ENCODE measurements at regions not wholly inside any gene's neighbourhood (a gene's known extent, or its start where the extent isn't known, plus 50 kb on each side); places are given as distances from the start of the nearest gene placed in this dataset.

DNA sequence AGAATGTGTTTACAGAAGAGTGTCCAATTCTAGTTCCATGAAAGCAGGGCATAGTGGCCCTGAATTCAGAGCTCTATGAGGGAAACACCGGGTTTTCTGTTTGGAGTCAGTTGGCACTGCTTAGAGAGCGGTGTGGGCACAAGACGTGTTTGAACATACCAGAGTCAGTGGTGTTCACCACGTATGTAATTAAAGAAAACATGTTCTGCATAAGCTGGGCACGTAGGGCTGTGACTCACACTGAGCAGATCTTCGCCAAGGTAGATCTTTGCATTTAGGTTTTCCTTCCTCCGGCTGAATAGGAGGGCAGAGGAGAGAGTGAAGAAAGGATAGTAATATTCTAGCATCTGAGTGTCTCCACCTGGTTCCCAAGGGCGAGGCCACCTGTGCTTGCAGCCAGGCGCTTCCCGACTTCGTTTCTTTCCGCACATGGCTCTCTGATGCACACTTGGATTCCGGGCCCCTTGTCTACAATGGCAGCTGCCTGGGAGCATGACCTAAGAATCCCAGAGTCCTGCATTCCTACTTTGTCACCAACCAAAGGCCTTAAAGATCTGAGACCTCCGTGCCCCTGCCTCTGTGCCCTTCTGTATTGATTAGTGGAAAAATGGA is 136.2 kb downstream of the ERMARD start:
- DNase-seq (ENCODE audit: extremely low read depth, low read depth, low spot score) = no peak

DNA sequence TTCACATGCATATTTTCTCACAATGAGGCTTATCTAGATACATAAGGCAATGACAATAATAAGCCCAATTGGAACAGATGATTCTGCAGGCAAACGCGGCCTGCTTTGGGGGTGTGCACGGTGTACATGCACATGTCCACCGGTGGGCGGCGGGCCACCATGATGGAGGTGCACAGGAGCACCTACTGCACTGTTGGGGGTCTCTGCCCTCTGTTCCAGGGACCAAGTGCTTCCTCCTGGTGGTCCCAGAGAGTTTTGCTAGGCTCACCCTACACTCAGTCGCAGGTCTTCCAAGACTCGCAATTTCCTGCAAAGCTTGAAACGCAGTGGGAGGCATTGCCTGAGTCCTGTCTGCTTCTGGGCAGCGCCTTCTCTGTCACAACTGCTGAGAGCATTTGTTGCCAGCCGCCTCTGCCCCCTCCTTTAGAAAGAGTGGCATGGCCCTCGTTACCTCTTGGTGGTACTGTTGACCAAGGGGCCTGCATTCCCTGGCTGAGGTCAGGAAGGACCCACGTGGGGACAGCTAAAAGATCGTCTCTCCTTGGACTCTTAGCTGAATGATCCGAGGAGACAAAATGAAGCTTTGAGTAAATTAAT is 135.3 kb downstream of the ERMARD start:
- no peak for DNase-seq (ENCODE audit: extremely low read depth, low read depth, low spot score)

DNA sequence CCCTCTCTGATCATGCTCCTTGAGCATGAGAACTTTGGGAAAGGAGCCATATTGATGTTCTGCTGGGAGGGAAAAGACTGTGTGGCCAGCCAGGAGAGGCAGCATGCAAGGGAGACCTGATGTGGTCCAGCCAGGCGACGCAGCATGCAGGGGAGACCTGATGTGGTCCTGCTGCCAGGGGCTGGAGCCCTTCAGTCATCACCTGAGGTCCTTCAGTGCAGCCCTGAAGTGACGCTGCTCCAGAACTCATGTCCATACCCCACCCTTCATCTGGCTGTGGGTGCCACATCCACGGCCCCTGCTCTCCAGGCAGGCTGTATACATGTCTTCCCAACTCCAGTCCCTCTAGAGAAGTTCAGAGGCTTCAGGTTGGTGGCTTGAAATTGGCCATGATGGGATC is 134.4 kb downstream of the ERMARD start:
- DNase-seq (ENCODE audit: extremely low read depth, low read depth, low spot score) = no peak

DNA sequence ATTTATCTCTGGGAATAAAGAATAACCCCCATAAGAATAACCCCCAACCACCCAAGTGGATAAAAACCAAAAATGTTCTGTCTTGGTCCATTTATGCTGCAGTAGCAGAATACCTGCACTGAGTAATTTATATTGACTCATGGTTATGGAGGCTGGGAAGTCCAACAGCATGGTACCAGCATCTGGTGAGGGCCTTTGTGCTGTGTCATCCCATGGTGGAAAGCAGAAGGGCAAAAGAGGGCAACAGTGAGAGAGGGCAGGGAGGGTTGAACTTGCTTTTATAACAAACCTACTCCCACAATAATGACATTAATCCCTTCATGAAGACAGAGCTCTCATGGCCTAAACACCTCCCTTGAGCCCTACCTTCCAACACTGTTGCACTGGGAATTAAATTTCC is 133.7 kb downstream of the ERMARD start:
- DNase-seq (ENCODE audit: extremely low read depth, low read depth, low spot score) = no peak

DNA sequence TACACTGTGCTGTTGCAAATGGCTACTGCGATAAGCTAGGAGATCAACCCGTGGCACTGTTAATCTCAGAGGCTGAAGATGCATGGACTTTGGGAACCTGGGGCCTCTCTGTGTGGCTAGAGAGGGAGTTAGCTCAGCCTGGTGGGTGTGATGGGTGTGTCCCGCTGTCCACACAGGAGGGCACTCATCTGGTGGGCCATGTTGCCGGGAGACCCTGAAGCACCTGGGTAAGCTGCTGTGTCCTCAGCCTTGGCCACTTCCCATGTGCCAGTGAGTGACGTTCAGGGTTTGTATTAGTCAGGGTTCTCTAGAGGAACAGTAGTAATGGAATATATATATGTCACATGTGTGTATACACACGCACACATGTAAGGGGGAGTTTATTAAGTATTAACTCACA is 132.7 kb downstream of the ERMARD start:
- DNase-seq (ENCODE audit: extremely low read depth, low read depth, low spot score) = no peak

DNA sequence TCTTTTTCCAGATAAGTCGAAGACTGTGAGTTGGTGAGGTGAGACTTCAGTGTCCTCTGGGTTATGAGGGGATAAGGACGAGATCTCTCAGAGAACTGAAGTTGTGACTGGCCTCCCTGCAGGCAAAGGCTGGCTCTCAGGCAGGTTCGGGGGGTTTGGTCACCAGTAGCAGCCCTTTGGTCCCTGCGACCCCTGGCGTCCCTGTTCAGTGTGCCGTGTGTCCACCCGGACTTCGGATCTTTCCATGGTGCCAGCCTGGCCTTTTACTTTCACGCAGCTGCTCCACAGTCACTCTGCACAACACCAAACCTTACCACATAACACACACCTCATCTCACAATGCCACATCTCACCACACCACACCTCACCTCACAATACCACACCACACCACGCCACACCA is 131.9 kb downstream of the ERMARD start:
- DNase-seq (ENCODE audit: extremely low read depth, low read depth, low spot score) = no peak

DNA sequence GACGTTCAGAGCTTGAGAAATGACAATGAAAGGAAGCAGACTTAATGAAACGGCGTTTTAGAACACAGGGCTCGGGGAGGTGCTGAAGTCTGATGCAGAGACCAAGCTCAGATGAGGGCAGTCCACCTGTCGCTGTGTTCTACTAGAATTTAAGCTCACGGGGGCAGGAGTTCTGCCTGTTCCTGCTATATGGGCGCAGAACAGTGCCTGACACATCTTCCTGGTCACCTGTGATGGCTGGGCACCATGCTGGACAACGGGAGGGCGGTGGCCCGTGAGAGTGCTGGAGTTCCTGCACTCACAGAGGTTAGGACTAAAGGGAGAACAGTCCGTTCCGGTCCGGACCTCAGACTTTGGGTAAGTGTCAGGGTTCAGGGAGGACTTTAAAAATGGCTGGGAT is 130.6 kb downstream of the ERMARD start:
- DNase-seq (ENCODE audit: extremely low read depth, low read depth, low spot score) = no peak

DNA sequence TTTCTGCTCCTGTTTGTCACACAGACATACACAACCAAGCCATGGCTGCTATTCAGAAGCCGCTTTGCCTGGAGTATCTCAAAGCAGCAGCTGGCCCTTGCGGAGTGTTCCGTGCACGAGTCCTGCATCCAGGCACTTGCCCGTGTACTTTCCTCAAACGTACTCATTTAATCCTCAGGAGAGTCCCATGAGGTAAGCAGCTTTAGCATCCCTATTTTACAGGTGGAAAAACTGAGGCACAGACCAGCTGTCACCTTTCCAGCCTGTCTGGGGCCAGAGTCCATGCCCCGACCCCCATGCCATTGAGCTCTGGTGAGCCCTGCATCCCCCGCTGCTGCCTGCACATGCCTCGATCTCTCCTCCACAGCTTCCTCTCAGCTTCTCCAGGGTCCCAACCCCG is 130.0 kb downstream of the ERMARD start:
- DNase-seq (ENCODE audit: extremely low read depth, low read depth, low spot score) = no peak

DNA sequence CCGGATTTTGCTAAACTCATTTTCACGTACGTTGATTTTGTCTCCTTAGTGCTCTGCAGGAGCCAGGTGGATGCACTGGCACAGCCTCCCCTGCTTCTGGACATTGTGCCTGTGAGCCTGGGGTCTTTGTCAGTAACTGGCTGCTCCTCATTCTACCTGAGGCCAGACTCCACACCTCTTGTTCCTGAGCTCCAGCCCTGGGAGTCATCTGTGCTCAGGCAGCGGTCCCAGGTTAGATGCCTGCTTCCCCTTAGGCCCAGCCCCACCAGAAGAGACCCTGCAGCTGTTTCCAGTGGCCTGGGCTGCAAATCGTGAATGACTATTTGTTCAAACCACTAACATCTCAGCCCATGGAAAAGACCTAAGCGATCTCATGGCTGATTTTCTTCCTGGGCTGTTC is 129.1 kb downstream of the ERMARD start:
- DNase-seq (ENCODE audit: extremely low read depth, low read depth, low spot score) = no peak

DNA sequence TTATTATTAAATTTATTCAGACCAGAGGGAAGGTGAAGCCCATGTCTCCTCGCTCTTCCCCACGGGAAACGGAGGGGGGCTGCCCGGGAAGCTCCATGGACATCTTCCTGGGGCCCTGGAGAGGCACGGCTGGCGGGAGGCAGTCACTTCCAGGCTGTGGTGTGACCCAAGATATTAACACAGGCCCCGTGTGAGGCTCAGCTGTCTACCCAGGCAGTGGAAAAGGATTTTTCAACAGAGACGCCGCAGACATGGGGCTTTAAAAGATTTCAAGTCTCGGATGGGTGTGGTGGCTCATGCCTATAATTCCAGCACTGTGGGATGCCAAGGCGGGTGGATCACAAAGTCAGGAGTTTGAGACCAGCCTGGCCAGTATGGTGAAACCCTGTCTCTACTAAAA is 117.9 kb downstream of the ERMARD start:
- DNase-seq (ENCODE audit: extremely low read depth, low read depth, low spot score) = no peak

DNA sequence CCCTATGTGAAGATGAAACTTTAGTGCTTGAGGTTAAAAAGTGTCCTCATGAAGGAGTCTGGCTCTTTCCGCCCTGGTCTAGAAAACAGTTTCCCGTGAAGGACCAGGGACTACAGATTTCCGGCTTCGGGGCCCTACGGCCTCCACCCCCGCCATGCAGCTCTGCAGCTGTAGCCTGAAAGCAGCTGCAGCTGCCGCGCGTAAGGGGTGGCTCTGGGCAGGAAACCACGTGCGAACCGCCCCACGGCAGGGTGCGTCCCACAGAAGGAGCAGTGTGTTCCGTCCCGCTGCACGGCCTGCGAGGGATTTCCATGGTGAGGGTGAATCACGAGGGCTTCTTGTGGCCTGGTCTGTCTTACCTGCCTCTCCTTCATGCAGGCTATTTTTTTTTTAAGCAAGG is 117.0 kb downstream of the ERMARD start:
- DNase-seq (ENCODE audit: extremely low read depth, low read depth, low spot score) = no peak

DNA sequence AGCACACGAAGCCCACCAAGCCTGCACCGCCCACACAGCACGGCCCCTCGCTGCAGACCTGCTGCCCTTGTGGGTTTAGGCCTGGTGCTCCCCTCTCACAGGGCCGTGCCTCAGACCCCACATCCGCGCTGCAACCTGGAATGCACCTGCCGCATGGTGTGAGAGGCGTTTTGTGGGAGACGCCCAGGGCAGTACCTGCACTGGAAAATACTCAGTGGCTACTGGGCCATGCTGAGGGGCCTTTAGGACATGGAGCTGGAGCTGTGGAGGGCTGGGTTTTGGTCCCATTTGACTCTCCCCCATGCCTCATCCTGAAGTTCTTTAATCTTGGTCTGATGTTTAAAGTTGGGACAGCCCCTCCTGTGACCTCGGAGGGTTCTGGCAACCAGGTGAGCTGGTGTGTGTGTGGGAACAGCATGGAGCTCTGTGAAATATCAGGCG is 116.3 kb downstream of the ERMARD start:
- no peak for DNase-seq (ENCODE audit: extremely low read depth, low read depth, low spot score)

DNA sequence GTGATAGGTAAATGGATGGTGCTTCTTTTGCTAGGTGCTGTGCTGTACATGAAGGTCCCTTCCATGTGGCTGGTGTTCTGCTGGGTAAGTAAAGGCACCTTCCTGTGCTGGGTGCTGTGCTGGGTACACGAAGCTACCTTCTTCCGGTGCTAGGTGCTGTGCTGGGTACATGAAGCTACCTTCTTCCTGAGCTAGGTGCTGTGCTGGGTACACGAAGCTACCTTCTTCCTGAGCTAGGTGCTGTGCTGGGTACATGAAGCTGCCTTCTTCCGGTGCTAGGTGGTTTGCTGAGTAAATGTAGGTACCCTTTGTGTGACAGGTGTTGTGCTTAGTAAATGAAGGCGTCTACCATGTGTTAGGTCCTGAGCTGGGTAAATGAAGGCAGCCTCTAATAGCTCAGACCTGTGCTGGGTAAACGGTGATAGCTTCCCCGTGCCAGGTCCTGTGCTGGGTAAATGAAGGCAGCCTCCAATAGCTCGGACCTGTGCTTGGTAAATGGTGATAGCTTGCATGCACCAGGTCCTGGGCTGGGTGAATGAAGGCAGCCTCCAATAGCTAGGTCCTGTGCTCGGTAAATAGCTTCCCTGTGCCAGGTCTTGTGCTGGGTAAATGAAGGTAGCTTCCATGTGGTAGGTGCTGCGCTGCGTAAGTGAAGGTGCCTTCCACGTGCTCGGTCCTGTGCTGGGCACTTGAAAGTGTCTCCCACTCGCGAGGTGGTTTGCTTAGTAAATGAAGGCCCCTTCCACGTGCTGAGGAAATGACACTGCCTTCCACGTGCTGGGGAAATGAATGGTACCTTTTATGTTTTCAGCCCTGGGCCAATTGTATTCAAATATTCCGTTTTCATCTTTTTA is 115.5 kb downstream of the ERMARD start:
- DNase-seq (ENCODE audit: extremely low read depth, low read depth, low spot score) = no peak

DNA sequence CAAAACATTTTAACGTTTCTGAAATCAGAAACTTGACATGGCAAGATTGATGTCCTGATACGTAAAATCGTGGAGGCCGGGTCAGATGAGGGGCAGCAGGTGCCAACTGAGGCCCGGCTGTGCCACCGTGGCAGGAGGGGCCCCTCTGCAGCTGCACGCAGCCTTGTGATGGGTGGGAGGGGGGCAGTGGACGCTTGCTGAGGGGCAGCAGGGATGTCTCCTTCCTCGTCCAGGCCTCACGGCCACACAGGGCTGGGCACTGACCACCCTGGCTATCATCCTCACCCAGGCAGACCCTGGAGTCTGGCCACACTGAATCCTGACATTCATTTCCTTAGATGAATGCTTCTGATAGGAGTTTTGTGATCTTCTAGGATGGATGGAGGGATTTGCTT is 114.7 kb downstream of the ERMARD start:
- DNase-seq (ENCODE audit: extremely low read depth, low read depth, low spot score) = no peak

DNA sequence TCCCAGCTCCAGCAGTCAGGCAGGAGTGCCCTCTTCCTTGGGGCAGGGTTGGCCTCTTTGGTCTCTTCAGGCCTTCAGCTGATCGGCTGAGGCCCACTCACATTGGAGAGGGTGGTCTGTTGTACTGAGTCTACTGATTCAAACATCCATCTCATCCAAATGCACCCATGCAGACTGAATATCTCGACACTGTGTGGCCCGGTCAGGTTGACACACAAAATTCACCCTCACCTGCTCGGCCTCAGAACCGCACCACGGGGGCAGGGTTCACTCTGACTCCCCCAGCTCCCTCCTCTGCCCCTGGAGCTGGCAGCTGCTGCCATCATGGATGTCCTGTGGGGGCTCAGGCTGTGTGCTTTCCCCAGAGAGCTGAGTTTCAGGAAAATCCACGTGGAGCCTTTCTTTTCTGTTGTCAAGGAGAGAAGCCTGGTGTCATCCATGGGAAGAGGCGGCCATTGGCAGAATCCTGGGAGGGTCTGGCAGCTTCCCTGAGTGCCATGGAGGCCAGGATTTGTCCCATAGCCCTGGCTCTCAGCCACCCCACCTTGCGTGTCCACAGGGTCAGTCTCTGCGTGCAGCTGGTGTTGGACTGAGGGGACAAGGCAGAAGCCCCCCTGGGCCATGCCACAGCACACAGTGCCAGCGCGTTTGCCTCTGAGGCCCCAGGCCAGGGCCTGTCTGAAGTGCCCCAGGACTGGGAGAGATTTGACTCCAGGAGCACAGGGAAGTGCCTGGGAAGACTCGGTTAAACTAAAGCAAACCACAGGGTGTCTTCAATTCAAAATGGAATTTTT is 114.1 kb downstream of the ERMARD start:
- no peak for DNase-seq (ENCODE audit: extremely low read depth, low read depth, low spot score)

DNA sequence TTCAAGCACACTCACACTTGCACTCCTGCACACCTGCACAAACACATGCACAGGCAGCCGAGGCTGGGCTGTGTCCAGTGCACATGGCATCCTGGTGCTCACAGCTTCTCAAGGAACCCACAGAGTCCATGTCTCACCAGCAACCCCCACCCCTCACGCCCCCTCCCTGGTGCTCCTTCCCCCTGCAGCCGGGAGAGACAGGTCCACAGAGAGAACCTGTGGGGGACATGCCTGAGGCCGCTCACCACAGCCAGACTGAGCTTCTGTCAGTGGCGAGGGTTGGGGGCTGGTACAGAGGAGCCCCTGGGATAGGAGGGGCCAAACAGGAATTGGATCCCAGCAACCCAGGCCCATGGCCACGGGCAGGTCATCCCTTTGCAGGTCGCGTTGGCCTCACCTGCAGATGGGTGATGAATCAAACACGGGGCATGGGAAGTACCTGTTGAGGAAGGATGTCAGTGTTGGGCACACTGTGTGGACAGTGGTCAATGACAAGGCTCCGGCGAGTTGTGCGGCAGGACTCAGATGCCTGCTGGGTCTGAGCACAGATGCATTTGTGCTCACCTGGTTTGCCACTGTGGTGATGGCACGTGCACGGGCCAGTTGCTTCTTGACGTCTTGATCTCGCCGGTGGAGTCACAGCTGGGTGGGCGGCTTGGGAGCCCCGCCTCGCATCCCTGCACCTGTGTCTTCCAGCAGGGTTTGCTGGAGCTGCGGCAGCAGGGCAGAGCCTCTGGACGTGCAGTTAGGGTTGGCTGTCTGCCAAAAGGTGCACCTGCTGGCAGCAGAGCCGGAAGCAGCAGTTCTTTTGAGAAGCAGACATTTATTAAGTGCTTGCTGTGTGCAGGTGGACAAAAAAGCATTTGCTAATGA is 113.0 kb downstream of the ERMARD start:
- DNase-seq (ENCODE audit: extremely low read depth, low read depth, low spot score) = no peak

DNA sequence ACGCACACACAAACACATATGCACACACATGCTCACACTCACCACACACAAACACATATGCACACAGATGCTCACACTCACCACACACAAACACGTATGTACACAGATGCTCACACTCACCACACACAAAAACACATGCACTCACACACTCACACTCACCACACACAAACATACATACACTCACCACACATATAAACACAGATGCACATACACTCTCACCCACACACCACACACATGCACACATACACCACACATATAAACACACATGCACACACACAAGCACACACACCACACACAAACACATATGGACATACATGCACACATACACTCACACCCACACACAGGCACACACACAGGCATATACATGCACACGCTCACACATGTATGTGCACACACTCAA is 112.3 kb downstream of the ERMARD start:
- no peak for DNase-seq (ENCODE audit: extremely low read depth, low read depth, low spot score)

DNA sequence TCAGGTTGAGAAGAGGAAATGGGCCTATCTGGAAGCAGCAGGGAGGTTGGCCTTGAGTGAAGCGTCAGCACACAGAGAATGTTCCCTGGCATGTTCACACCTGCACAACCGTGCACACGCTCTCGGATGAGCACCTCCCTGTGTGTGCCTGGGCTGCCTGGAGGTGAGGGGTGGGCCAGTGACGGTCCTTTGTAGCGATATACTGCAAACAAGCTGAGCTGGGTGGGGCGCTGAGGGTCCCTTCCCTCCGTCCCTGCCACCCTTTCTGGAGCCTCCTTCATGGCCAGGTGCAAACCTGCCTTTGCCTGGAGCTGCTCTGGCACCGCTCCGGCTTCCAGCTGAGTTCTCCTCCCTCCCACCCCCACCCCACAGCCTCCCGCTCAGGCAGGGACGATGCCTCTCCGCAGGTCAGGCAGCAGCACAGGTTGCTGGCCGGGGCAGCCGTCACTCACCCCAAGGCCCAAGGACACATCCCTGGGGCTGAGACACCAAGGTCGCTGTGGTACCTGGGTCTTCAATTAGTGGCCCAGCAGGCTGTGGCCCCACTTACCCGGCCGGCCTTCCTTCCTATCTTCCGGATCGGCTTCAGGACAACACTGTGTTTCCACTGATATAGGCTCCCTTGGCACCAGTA is 111.6 kb downstream of the ERMARD start:
- DNase-seq (ENCODE audit: extremely low read depth, low read depth, low spot score) = no peak

DNA sequence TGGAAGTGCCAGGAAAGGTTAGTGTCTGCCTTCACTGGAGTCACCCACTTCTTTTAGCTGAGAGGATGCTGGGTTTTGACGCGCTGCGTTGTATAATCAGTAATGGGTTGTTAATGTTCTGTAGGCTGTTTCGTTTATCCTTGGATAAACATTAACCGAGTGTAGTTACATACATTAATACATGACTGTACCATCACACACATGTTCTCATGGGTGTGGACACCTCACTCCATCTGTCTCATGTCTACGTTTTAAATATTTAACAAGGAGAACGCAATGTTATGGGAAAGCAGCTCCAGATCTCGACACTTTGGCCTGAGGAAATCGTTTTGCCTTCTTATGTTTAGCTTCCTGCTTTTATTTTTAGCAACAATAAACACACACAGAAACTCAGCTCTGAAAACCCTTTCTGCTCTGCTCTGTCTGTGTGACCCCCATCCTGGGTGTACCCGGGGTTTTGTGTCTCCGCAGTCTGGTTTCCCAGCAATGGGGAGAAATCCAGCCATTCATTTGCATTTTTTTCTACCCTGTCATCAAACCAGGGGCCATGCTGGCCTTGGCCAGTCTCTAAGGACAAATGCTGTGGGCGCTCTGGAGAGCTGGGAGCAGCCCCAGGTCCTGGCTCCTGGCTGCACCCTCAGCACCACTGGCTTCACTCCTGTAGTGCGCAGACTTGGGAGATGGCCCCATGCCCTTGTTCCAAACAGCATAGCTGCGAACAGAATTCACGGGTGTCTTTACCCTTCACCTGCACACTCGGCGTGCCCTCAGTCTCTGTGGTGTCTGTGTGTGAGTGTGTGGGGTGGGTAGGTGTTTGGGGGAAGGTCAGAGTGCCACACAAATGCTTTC is 110.8 kb downstream of the ERMARD start:
- DNase-seq (ENCODE audit: extremely low read depth, low read depth, low spot score) = no peak

Measured in glomerular endothelial cell (primary cell).